Muscle layer of colon (tissue), 2 donors: ENCODE measurements at regions not wholly inside any gene's neighbourhood (a gene's known extent, or its start where the extent isn't known, plus 50 kb on each side); places are given as distances from the start of the nearest gene placed in this dataset.

Experiments
- H3K27ac ChIP-seq: one replicate; pipeline ENCODE4 v1.7.0; 2013; ENCODE audit warnings: low read depth, mild to moderate bottlenecking, low read length, moderate library complexity
- H3K27me3 ChIP-seq, 2 donors: one replicate each; pipeline ENCODE4 v1.7.0; 2013; ENCODE audit warnings: low read length in 2 of 2, mild to moderate bottlenecking in 2 of 2; ENCODE audit not compliant: insufficient read depth in 2 of 2, control insufficient read depth in 1 of 2
- H3K36me3 ChIP-seq: one replicate; pipeline ENCODE4 v1.7.0; 2013; ENCODE audit warnings: mild to moderate bottlenecking, low read length; ENCODE audit not compliant: insufficient read depth
- H3K4me1 ChIP-seq: one replicate; pipeline ENCODE4 v1.7.0; 2013; ENCODE audit warnings: mild to moderate bottlenecking, low read length; ENCODE audit not compliant: insufficient read depth
- H3K4me3 ChIP-seq, 2 donors: one replicate each; pipeline ENCODE4 v1.7.0; 2013; ENCODE audit warnings: low read length in 2 of 2, low read depth in 1 of 2, mild to moderate bottlenecking in 1 of 2, moderate library complexity in 1 of 2
- H3K9ac ChIP-seq: one replicate; pipeline ENCODE4 v1.7.0; 2013; ENCODE audit warnings: low read length
- H3K9me3 ChIP-seq: one replicate; pipeline ENCODE4 v1.7.0; 2013; ENCODE audit warnings: mild to moderate bottlenecking, low read length
- donor health status: abdominal sarcoma.
- donor health status: Adenocarcinoma of cecum.

GRCh38 chr3:76643623-76644304 is 396.1 kb upstream of the ROBO2 start:
- Histone ChIP-seq H3K4me1 (no peaks in the 10 kb centered on the region), H3K9ac (no peak overlapping the region), H3K4me3 (no peak overlapping the region), H3K27me3 (no peaks in the 10 kb centered on the region), H3K27ac (no peak overlapping the region), H3K36me3 (no peaks in the 10 kb centered on the region), H3K9me3 (no peaks in the 10 kb centered on the region)

- Histone ChIP-seq H3K9ac (no peak overlapping the region), H3K9me3 (no peaks in the 10 kb centered on the region), H3K27ac (no peak overlapping the region), H3K27me3 (no peaks in the 10 kb centered on the region), H3K36me3 (no peaks in the 10 kb centered on the region), H3K4me1 (no peaks in the 10 kb centered on the region), H3K4me3 (no peak overlapping the region)
Measured at GRCh38 chr3:76644305-76644675, 395.6 kb upstream of the ROBO2 start.

GRCh38 chr3:76645724-76646123 is 394.2 kb upstream of the ROBO2 start:
- Histone ChIP-seq H3K36me3 (no peaks in the 10 kb centered on the region), H3K27ac (no peak overlapping the region), H3K4me3 (no peak overlapping the region), H3K27me3 (no peaks in the 10 kb centered on the region), H3K9ac (no peak overlapping the region), H3K9me3 (no peaks in the 10 kb centered on the region), H3K4me1 (no peaks in the 10 kb centered on the region)

- Histone ChIP-seq H3K36me3 (no peaks in the 10 kb centered on the region), H3K9me3 (no peaks in the 10 kb centered on the region), H3K9ac (no peak overlapping the region), H3K4me3 (no peak overlapping the region), H3K27ac (no peak overlapping the region), H3K4me1 (no peaks in the 10 kb centered on the region), H3K27me3 (no peaks in the 10 kb centered on the region)
Measured at GRCh38 chr3:76646921-76647562, 392.9 kb upstream of the ROBO2 start.

GRCh38 chr3:76651784-76652183 is 388.1 kb upstream of the ROBO2 start:
- H3K36me3 ChIP-seq = no peaks in the 10 kb centered on the region
- no peaks in the 10 kb centered on the region for H3K27me3 ChIP-seq
- no peak overlapping the region for H3K27ac ChIP-seq
- H3K4me1 ChIP-seq = no peaks in the 10 kb centered on the region
- no peaks in the 10 kb centered on the region for H3K9me3 ChIP-seq
- no peak overlapping the region for H3K9ac ChIP-seq
- H3K4me3 ChIP-seq = no peak overlapping the region

- H3K4me1 ChIP-seq = no peaks in the 10 kb centered on the region
- H3K27ac ChIP-seq = no peak overlapping the region
- H3K27me3 ChIP-seq = no peaks in the 10 kb centered on the region
- no peaks in the 10 kb centered on the region for H3K9me3 ChIP-seq
- no peaks in the 10 kb centered on the region for H3K36me3 ChIP-seq
- H3K4me3 ChIP-seq = no peak overlapping the region
- H3K9ac ChIP-seq = no peak overlapping the region
Measured at GRCh38 chr3:76652524-76652923, 387.4 kb upstream of the ROBO2 start.

- no peak overlapping the region for H3K27ac ChIP-seq
- no peaks in the 10 kb centered on the region for H3K27me3 ChIP-seq
- no peaks in the 10 kb centered on the region for H3K36me3 ChIP-seq
- no peak overlapping the region for H3K4me3 ChIP-seq
- no peak overlapping the region for H3K9ac ChIP-seq
- no peaks in the 10 kb centered on the region for H3K4me1 ChIP-seq
- no peaks in the 10 kb centered on the region for H3K9me3 ChIP-seq
Measured at GRCh38 chr3:76653640-76654251, 386.2 kb upstream of the ROBO2 start.

GRCh38 chr3:76656531-76657070 is 383.3 kb upstream of the ROBO2 start:
- Histone ChIP-seq H3K9ac (no peak overlapping the region), H3K36me3 (no peaks in the 10 kb centered on the region), H3K9me3 (no peaks in the 10 kb centered on the region), H3K27ac (no peak overlapping the region), H3K4me3 (no peak overlapping the region), H3K27me3 (no peaks in the 10 kb centered on the region), H3K4me1 (no peaks in the 10 kb centered on the region)

- no peak overlapping the region for H3K27ac ChIP-seq
- H3K9me3 ChIP-seq = no peaks in the 10 kb centered on the region
- no peaks in the 10 kb centered on the region for H3K27me3 ChIP-seq
- H3K36me3 ChIP-seq = no peaks in the 10 kb centered on the region
- no peak overlapping the region for H3K4me3 ChIP-seq
- no peaks in the 10 kb centered on the region for H3K4me1 ChIP-seq
- H3K9ac ChIP-seq = no peak overlapping the region
Measured at GRCh38 chr3:76657909-76658308, 382.0 kb upstream of the ROBO2 start.

GRCh38 chr3:76661527-76662250 is 378.2 kb upstream of the ROBO2 start:
- Histone ChIP-seq H3K27me3 (no peaks in the 10 kb centered on the region), H3K9ac (no peak overlapping the region), H3K36me3 (no peaks in the 10 kb centered on the region), H3K4me1 (no peaks in the 10 kb centered on the region), H3K9me3 (no peaks in the 10 kb centered on the region), H3K4me3 (no peak overlapping the region), H3K27ac (no peak overlapping the region)

- Histone ChIP-seq H3K4me1 (no peaks in the 10 kb centered on the region), H3K9ac (no peak overlapping the region), H3K9me3 (no peaks in the 10 kb centered on the region), H3K36me3 (no peaks in the 10 kb centered on the region), H3K27me3 (no peaks in the 10 kb centered on the region), H3K27ac (no peak overlapping the region), H3K4me3 (no peak overlapping the region)
Measured at GRCh38 chr3:76664816-76665215, 375.1 kb upstream of the ROBO2 start.
